Stomach (tissue), 4 donors: ENCODE measurements at regions not wholly inside any gene's neighbourhood (a gene's known extent, or its start where the extent isn't known, plus 50 kb on each side); places are given as distances from the start of the nearest gene placed in this dataset.

Source experiments
- CTCF ChIP-seq, 7 experiments: fragments of 450-650 bp in 4 of 7; fragments of 200-600 bp in 3 of 7; sonication (generic) in 3 of 7; IDR thresholded peaks; one replicate each; pipeline ENCODE4 v1.5.1; 2016 to 2019; ENCODE audit warnings: antibody characterized with exemption in 7 of 7, control low read depth in 2 of 7, mild to moderate bottlenecking in 1 of 7
- EP300 ChIP-seq: sonication (generic); formaldehyde crosslinking; IDR thresholded peaks from one replicate; pipeline ENCODE4 v1.6.1; 2017; ENCODE audit warnings: antibody characterized with exemption
- POLR2A ChIP-seq, 4 donors: fragments of 450-650 bp; IDR thresholded peaks; one replicate each; pipeline ENCODE4 v1.6.1; 2016; ENCODE audit warnings: antibody characterized with exemption in 4 of 4, control low read depth in 2 of 4, mild to moderate bottlenecking in 1 of 4, moderate library complexity in 1 of 4
- POLR2AphosphoS5 ChIP-seq, 3 donors: sonication (generic); formaldehyde crosslinking; IDR thresholded peaks; one replicate each; pipeline ENCODE4 v1.6.1; 2016; ENCODE audit warnings: antibody characterized with exemption in 3 of 3

- TF ChIP-seq POLR2A (IDR thresholded peaks at IDR 0.05): no peak
- no peak for TF ChIP-seq CTCF (IDR thresholded peaks at IDR 0.05)
- no peak for TF ChIP-seq EP300
- no peak for TF ChIP-seq POLR2AphosphoS5 (IDR thresholded peaks at IDR 0.05)
Observed at GRCh38 chr17:72424505-72425117, 303.8 kb downstream of the SOX9 start.
